Astrocyte (in vitro differentiated cells and primary cell): ENCODE measurements at regions not wholly inside any gene's neighbourhood (a gene's known extent, or its start where the extent isn't known, plus 50 kb on each side); places are given as distances from the start of the nearest gene placed in this dataset.
"Not testable (repeated sequence)": the region's sequence is repeated elsewhere in the genome, so short reads cannot be mapped to it uniquely, and the experiment has no call there.

Experiments
- DNase-seq: peaks from one replicate; pipeline ENCODE4 v3.0.0-alpha.2; 2010; ENCODE audit warnings: low read depth
- FAIRE-seq: peaks from 2 replicates; lab custom pipeline; 2011; peaks lifted over from hg19 to GRCh38; lab: Jason Lieb, UNC
- H2AFZ ChIP-seq: 2 replicates; pipeline ENCODE4 v1.6.0; 2012; ENCODE audit warnings: low read depth, low read length, inconsistent platforms
- H3K27ac ChIP-seq: 2 replicates; pipeline ENCODE4 v1.5.1; 2011; ENCODE audit warnings: low read depth, low read length, inconsistent platforms
- H3K27me3 ChIP-seq: 2 replicates; pipeline ENCODE4 v1.6.0; 2011; ENCODE audit warnings: low read length, inconsistent platforms; ENCODE audit not compliant: insufficient read depth
- H3K36me3 ChIP-seq: 2 replicates; pipeline ENCODE4 v1.5.1; 2011; ENCODE audit warnings: low read length, inconsistent platforms; ENCODE audit not compliant: insufficient read depth
- H3K4me1 ChIP-seq: 2 replicates; pipeline ENCODE4 v1.5.1; 2011; ENCODE audit warnings: low read length, inconsistent platforms; ENCODE audit not compliant: insufficient read depth
- H3K4me2 ChIP-seq: 2 replicates; pipeline ENCODE4 v1.6.0; 2012; ENCODE audit warnings: low read length, inconsistent platforms
- H3K4me3 ChIP-seq: 2 replicates; pipeline ENCODE4 v1.5.1; 2011; ENCODE audit warnings: low read depth, mild to moderate bottlenecking, low read length, inconsistent platforms; ENCODE audit not compliant: insufficient read depth
- H3K79me2 ChIP-seq: 2 replicates; pipeline ENCODE4 v1.6.0; 2012; ENCODE audit warnings: mild to moderate bottlenecking, low read length, inconsistent platforms; ENCODE audit not compliant: insufficient read depth
- H3K9ac ChIP-seq: 2 replicates; pipeline ENCODE4 v1.6.0; 2012; ENCODE audit warnings: mild to moderate bottlenecking, low read length, inconsistent platforms
- H3K9me3 ChIP-seq: 2 replicates; pipeline ENCODE4 v1.5.1; 2012; ENCODE audit warnings: low read depth, mild to moderate bottlenecking, low read length, inconsistent platforms; ENCODE audit not compliant: insufficient read depth
- H4K20me1 ChIP-seq: 2 replicates; pipeline ENCODE4 v1.6.0; 2012; ENCODE audit warnings: low read length, inconsistent platforms; ENCODE audit not compliant: insufficient read depth
- H3K27ac Mint-ChIP-seq: one replicate; pipeline ENCODE4 v1.8.0; 2021; ENCODE audit warnings: mild to moderate bottlenecking, mixed read lengths; ENCODE audit not compliant: unreplicated experiment
- H3K27me3 Mint-ChIP-seq: one replicate; pipeline ENCODE4 v1.8.0; 2021; ENCODE audit warnings: low read depth, mixed read lengths; ENCODE audit not compliant: unreplicated experiment
- H3K36me3 Mint-ChIP-seq: one replicate; pipeline ENCODE4 v1.8.0; 2021; ENCODE audit warnings: low read depth, mixed read lengths; ENCODE audit not compliant: unreplicated experiment
- H3K4me1 Mint-ChIP-seq: one replicate; pipeline ENCODE4 v1.8.0; 2021; ENCODE audit warnings: low read depth, mixed read lengths; ENCODE audit not compliant: unreplicated experiment
- H3K4me3 Mint-ChIP-seq: one replicate; pipeline ENCODE4 v1.8.0; 2021; ENCODE audit warnings: mild to moderate bottlenecking, moderate library complexity, mixed read lengths; ENCODE audit not compliant: unreplicated experiment
- H3K9me3 Mint-ChIP-seq: one replicate; pipeline ENCODE4 v1.8.0; 2021; ENCODE audit warnings: mild to moderate bottlenecking, mixed read lengths; ENCODE audit not compliant: unreplicated experiment

GRCh38 chr15:85262461-85263055 lies 117.8 kb upstream of the AKAP13 start:
- not testable (repeated sequence) for H3K27me3 ChIP-seq, H3K27ac Mint-ChIP-seq, FAIRE-seq, H3K4me3 Mint-ChIP-seq, H3K79me2 ChIP-seq, H3K4me3 ChIP-seq, H3K36me3 Mint-ChIP-seq, H3K27me3 Mint-ChIP-seq, H3K4me1 ChIP-seq, H4K20me1 ChIP-seq, H3K4me2 ChIP-seq, H3K9me3 Mint-ChIP-seq, DNase-seq, H3K27ac ChIP-seq, H3K36me3 ChIP-seq, H3K9ac ChIP-seq, H3K9me3 ChIP-seq, H2AFZ ChIP-seq, H3K4me1 Mint-ChIP-seq

- H3K27ac ChIP-seq, H3K9me3 Mint-ChIP-seq, H3K36me3 Mint-ChIP-seq, H2AFZ ChIP-seq, H3K27me3 Mint-ChIP-seq, H3K36me3 ChIP-seq, H3K27me3 ChIP-seq, H3K27ac Mint-ChIP-seq, H3K79me2 ChIP-seq, H3K4me3 Mint-ChIP-seq, H3K4me1 ChIP-seq, FAIRE-seq, H4K20me1 ChIP-seq, H3K9ac ChIP-seq, H3K9me3 ChIP-seq, H3K4me2 ChIP-seq, H3K4me3 ChIP-seq, H3K4me1 Mint-ChIP-seq, DNase-seq: not testable (repeated sequence)
Measured at GRCh38 chr15:85263842-85264440, 116.5 kb upstream of the AKAP13 start.

GRCh38 chr15:85264614-85265190 lies 115.7 kb upstream of the AKAP13 start:
- not testable (repeated sequence) for H3K79me2 ChIP-seq, H2AFZ ChIP-seq, H3K9ac ChIP-seq, H3K4me1 Mint-ChIP-seq, FAIRE-seq, H3K4me3 Mint-ChIP-seq, H3K4me3 ChIP-seq, H3K27ac Mint-ChIP-seq, DNase-seq, H3K36me3 Mint-ChIP-seq, H3K9me3 Mint-ChIP-seq, H3K4me1 ChIP-seq, H3K27me3 Mint-ChIP-seq, H3K27me3 ChIP-seq, H3K4me2 ChIP-seq, H4K20me1 ChIP-seq, H3K9me3 ChIP-seq, H3K27ac ChIP-seq, H3K36me3 ChIP-seq

GRCh38 chr15:85267158-85267857 lies 113.1 kb upstream of the AKAP13 start:
- not testable (repeated sequence) for FAIRE-seq, H3K36me3 ChIP-seq, H3K36me3 Mint-ChIP-seq

More at GRCh38 chr15:85267158-85267857, 113.1 kb upstream of the AKAP13 start:
- not testable (repeated sequence) for H3K4me2 ChIP-seq, H4K20me1 ChIP-seq, H3K4me1 ChIP-seq, H3K4me3 ChIP-seq, H3K27me3 ChIP-seq, H2AFZ ChIP-seq, H3K27ac Mint-ChIP-seq, H3K9me3 ChIP-seq, H3K27ac ChIP-seq, H3K9me3 Mint-ChIP-seq, H3K4me1 Mint-ChIP-seq, H3K27me3 Mint-ChIP-seq, DNase-seq, H3K79me2 ChIP-seq, H3K9ac ChIP-seq, H3K4me3 Mint-ChIP-seq
